H1 (cell line): ENCODE measurements at regions not wholly inside any gene's neighbourhood (a gene's known extent, or its start where the extent isn't known, plus 50 kb on each side); places are given as distances from the start of the nearest gene placed in this dataset.

ENCODE experiments used
- CTCF ChIA-PET: fragments of 300-600 bp; sonication (Branson Sonifier 250); formaldehyde crosslinking; loops from one replicate; lab custom pipeline; 2021; ENCODE audit not compliant: partially characterized antibody; lab: Charles Lee
- POLR2A ChIA-PET: fragments of 300-600 bp; sonication (Branson Sonifier 250); formaldehyde crosslinking; loops from one replicate; lab custom pipeline; 2021; ENCODE audit warnings: inconsistent platforms; ENCODE audit not compliant: partially characterized antibody; lab: Charles Lee
- DNase-seq, 2 experiments: peaks; one replicate each; pipeline versions ENCODE4 v3.0.0 to v3.0.0-alpha.2; 2010 to 2022; ENCODE audit warnings: low spot score in 2 of 2, low read depth in 1 of 2, mixed read lengths in 1 of 2
- FAIRE-seq: peaks from 2 replicates; lab custom pipeline; 2011; peaks lifted over from hg19 to GRCh38; lab: Jason Lieb, UNC
- H2AFZ ChIP-seq: 2 replicates; pipeline ENCODE4 v1.8.1; 2012; ENCODE audit warnings: low read length, inconsistent platforms
- H2AK5ac ChIP-seq: 2 replicates; pipeline ENCODE4 v1.6.1; 2013; ENCODE audit warnings: low read depth, low read length
- H2BK120ac ChIP-seq: replicated peaks from 2 replicates; pipeline ENCODE3; 2013; ENCODE audit warnings: low read depth, low read length, inconsistent platforms
- H2BK12ac ChIP-seq: 2 replicates; pipeline ENCODE4 v1.6.1; 2013; ENCODE audit warnings: low read depth, low read length
- H2BK15ac ChIP-seq: 2 replicates; pipeline ENCODE4 v1.6.1; 2013; ENCODE audit warnings: low read length
- H2BK20ac ChIP-seq: 2 replicates; pipeline ENCODE4 v1.6.1; 2013; ENCODE audit warnings: low read length
- H2BK5ac ChIP-seq: 2 replicates; pipeline ENCODE4 v1.6.1; 2013; ENCODE audit warnings: low read depth, low read length
- H3K14ac ChIP-seq: 2 replicates; pipeline ENCODE4 v1.6.1; 2013; ENCODE audit warnings: inconsistent platforms; ENCODE audit not compliant: insufficient read length
- H3K18ac ChIP-seq: 2 replicates; pipeline ENCODE4 v1.6.1; 2013; ENCODE audit warnings: low read length; ENCODE audit errors: extremely low read depth
- H3K23ac ChIP-seq: 2 replicates; pipeline ENCODE4 v1.6.1; 2013; ENCODE audit warnings: inconsistent platforms; ENCODE audit not compliant: insufficient read length
- H3K23me2 ChIP-seq: 2 replicates; pipeline ENCODE4 v1.6.1; 2013; ENCODE audit warnings: low read depth, low read length
- H3K27ac ChIP-seq: 2 replicates; pipeline ENCODE4 v1.6.1; 2011; ENCODE audit warnings: low read depth, low read length, inconsistent platforms
- H3K27me3 ChIP-seq, 4 experiments: replicated peaks in 1 of 4; 1 replicate in 1 of 4; 2 replicates in 3 of 4; pipeline versions ENCODE4 v1.6.1 to v1.8.1; 2011 to 2013; ENCODE audit warnings: low read length in 3 of 4, mild to moderate bottlenecking in 3 of 4, inconsistent platforms in 2 of 4, mixed read lengths in 2 of 4, moderate library complexity in 1 of 4; ENCODE audit not compliant: control insufficient read depth in 3 of 4, insufficient read depth in 3 of 4; ENCODE audit errors: extremely low read depth in 1 of 4
- H3K36me3 ChIP-seq, 4 experiments: 2 replicates each; pipeline versions ENCODE4 v1.6.1 to v1.8.1; 2011 to 2013; ENCODE audit warnings: mild to moderate bottlenecking in 4 of 4, low read length in 3 of 4, moderate library complexity in 2 of 4, control low read depth in 1 of 4, inconsistent platforms in 1 of 4; ENCODE audit not compliant: insufficient read depth in 4 of 4, control insufficient read depth in 2 of 4
- H3K4ac ChIP-seq: replicated peaks from 2 replicates; pipeline ENCODE3; 2013; ENCODE audit warnings: low read length, low read depth, mixed read lengths, inconsistent platforms; ENCODE audit not compliant: insufficient read length
- H3K4me1 ChIP-seq, 4 experiments: replicated peaks in 1 of 4; 1 replicate in 1 of 4; 2 replicates in 3 of 4; pipeline versions ENCODE4 v1.6.1 to v1.8.1; 2011 to 2013; ENCODE audit warnings: low read length in 3 of 4, inconsistent platforms in 2 of 4, mixed read lengths in 1 of 4; ENCODE audit not compliant: insufficient read depth in 4 of 4, control insufficient read depth in 3 of 4
- H3K4me2 ChIP-seq, 2 experiments: 2 replicates each; pipeline versions ENCODE4 v1.6.1 to v1.8.1; 2011 to 2013; ENCODE audit warnings: low read depth in 2 of 2, low read length in 2 of 2, control low read depth in 1 of 2, inconsistent platforms in 1 of 2, mild to moderate bottlenecking in 1 of 2; ENCODE audit not compliant: insufficient read depth in 1 of 2
- H3K4me3 ChIP-seq, 4 experiments: fragments of 200-600, 300-600 bp in 1 of 4; sonication (generic), shearing (Covaris generic), sonication (Bioruptor Twin) in 1 of 4; 2 replicates each; pipeline versions ENCODE4 v1.5.1 to v1.8.1; 2011 to 2016; ENCODE audit warnings: low read length in 4 of 4, low read depth in 3 of 4, control low read depth in 2 of 4, inconsistent platforms in 2 of 4, mild to moderate bottlenecking in 2 of 4, mixed read lengths in 1 of 4, moderate library complexity in 1 of 4; ENCODE audit not compliant: insufficient read depth in 2 of 4; ENCODE audit errors: extremely low read depth in 1 of 4
- H3K56ac ChIP-seq: replicated peaks from 2 replicates; pipeline ENCODE3; 2013; ENCODE audit warnings: low read depth, mild to moderate bottlenecking, mixed read lengths, low read length, inconsistent platforms; ENCODE audit not compliant: insufficient read length
- H3K79me1 ChIP-seq: 2 replicates; pipeline ENCODE4 v1.6.1; 2013; ENCODE audit warnings: low read depth, low read length, control low read depth
- H3K79me2 ChIP-seq, 2 experiments: 2 replicates each; pipeline versions ENCODE4 v1.6.1 to v1.8.1; 2012 to 2013; ENCODE audit warnings: low read length in 2 of 2, mild to moderate bottlenecking in 2 of 2, inconsistent platforms in 1 of 2; ENCODE audit not compliant: insufficient read depth in 2 of 2, control insufficient read depth in 1 of 2
- H3K9ac ChIP-seq, 4 experiments: replicated peaks in 1 of 4; 1 replicate in 1 of 4; 2 replicates in 3 of 4; pipeline versions ENCODE4 v1.6.1 to v1.8.1; 2011 to 2013; ENCODE audit warnings: low read depth in 3 of 4, low read length in 3 of 4, control low read depth in 2 of 4, mild to moderate bottlenecking in 2 of 4, moderate library complexity in 2 of 4, inconsistent platforms in 1 of 4; ENCODE audit errors: extremely low read depth in 1 of 4
- H3K9me3 ChIP-seq, 2 experiments: 2 replicates each; pipeline versions ENCODE4 v1.6.1 to v1.8.1; 2012 to 2013; ENCODE audit warnings: mild to moderate bottlenecking in 2 of 2, moderate library complexity in 2 of 2, control low read depth in 1 of 2, inconsistent platforms in 1 of 2, low read depth in 1 of 2, low read length in 1 of 2, mixed read lengths in 1 of 2; ENCODE audit not compliant: insufficient read depth in 2 of 2
- H4K20me1 ChIP-seq, 2 experiments: replicated peaks in 1 of 2; 2 replicates each; pipeline versions ENCODE3 to v1.8.1; 2011 to 2013; ENCODE audit warnings: inconsistent platforms in 2 of 2, low read length in 2 of 2, mild to moderate bottlenecking in 1 of 2; ENCODE audit not compliant: insufficient read depth in 2 of 2, control insufficient read depth in 1 of 2
- H4K5ac ChIP-seq: 2 replicates; pipeline ENCODE4 v1.6.1; 2013; ENCODE audit warnings: low read length, low read depth, mixed read lengths, inconsistent platforms; ENCODE audit not compliant: insufficient read length
- H4K8ac ChIP-seq: 2 replicates; pipeline ENCODE4 v1.8.0; 2013; ENCODE audit warnings: mild to moderate bottlenecking, moderate library complexity, low read length, inconsistent platforms; ENCODE audit not compliant: insufficient read depth; ENCODE audit errors: extremely low read depth
- H4K91ac ChIP-seq: replicated peaks from 2 replicates; pipeline ENCODE3; 2013; ENCODE audit warnings: low read length, mixed read lengths, inconsistent platforms; ENCODE audit not compliant: insufficient read length
- EGR1 ChIP-seq: IDR thresholded peaks from 2 replicates; pipeline ENCODE4 v1.6.1; 2011; ENCODE audit warnings: low read depth, low read length, borderline replicate concordance
- YY1 ChIP-seq: IDR thresholded peaks from 2 replicates; pipeline ENCODE4 v1.6.1; 2011; ENCODE audit warnings: low read depth, mild to moderate bottlenecking, low read length

GRCh38 chr12:24066097-24066496 lies 116.6 kb upstream of the SOX5 start:
- Histone ChIP-seq H3K56ac (no peak overlapping the region), H3K4me2 (no peak overlapping the region), H4K20me1 (no peaks in the 10 kb centered on the region), H3K36me3 (no peaks in the 10 kb centered on the region), H3K23ac (no peak overlapping the region), H3K4ac (no peak overlapping the region), H2BK120ac (no peak overlapping the region), H4K91ac (no peak overlapping the region), H3K27me3 (no peaks in the 10 kb centered on the region), H3K9ac (no peak overlapping the region), H3K79me2 (no peaks in the 10 kb centered on the region), H4K8ac (no peak overlapping the region), H2BK20ac (no peak overlapping the region), H3K79me1 (no peaks in the 10 kb centered on the region), H3K4me1 (no peaks in the 10 kb centered on the region), H3K9me3 (no peaks in the 10 kb centered on the region), H4K5ac (no peak overlapping the region), H2BK15ac (no peak overlapping the region), H2BK12ac (no peak overlapping the region), H3K27ac (no peak overlapping the region), H3K18ac (no peak overlapping the region), H2AK5ac (no peak overlapping the region), H3K4me3 (no peak overlapping the region), H2BK5ac (no peak overlapping the region), H3K14ac (no peak overlapping the region), H3K23me2 (no peaks in the 10 kb centered on the region), H2AFZ (no peak overlapping the region)
- FAIRE-seq: no peak
- DNase-seq: no peak
- no peak for TF ChIP-seq EGR1
- TF ChIP-seq YY1: no peak
- ChIA-PET CTCF (no interaction called here), POLR2A (no interaction called here)
